ENCODE measurements at regions not wholly inside any gene's neighbourhood (a gene's known extent, or its start where the extent isn't known, plus 50 kb on each side); places are given as distances from the start of the nearest gene placed in this dataset.
"Not testable (repeated sequence)": the region's sequence is repeated elsewhere in the genome, so short reads cannot be mapped to it uniquely, and the experiment has no call there.

- no peak for DNase-seq (ENCODE audit: low read depth)
Observed at GRCh38 chr13:58617880-58618665, 986.5 kb downstream of the PCDH17 start.

- DNase-seq (ENCODE audit: low read depth), result no peak
Observed at GRCh38 chr13:58619396-58620113, 988.0 kb downstream of the PCDH17 start.

GRCh38 chr13:58620176-58620575 lies 988.6 kb downstream of the PCDH17 start:
- no peak for DNase-seq (ENCODE audit: low read depth)

GRCh38 chr13:58625703-58626389 lies 994.3 kb downstream of the PCDH17 start:
- no peak for DNase-seq (ENCODE audit: low read depth)

- DNase-seq (ENCODE audit: low read depth), result no peak
Observed at GRCh38 chr13:58630794-58631193, 999.2 kb downstream of the PCDH17 start.

- no peak for DNase-seq (ENCODE audit: low read depth)
Observed at GRCh38 chr13:58633226-58633625, 1001.7 kb downstream of the PCDH17 start.

- DNase-seq (ENCODE audit: low read depth), result no peak
Observed at GRCh38 chr13:58655086-58655485, 1023.5 kb downstream of the PCDH17 start.

GRCh38 chr13:58660826-58661225 lies 1029.3 kb downstream of the PCDH17 start:
- DNase-seq (ENCODE audit: low read depth), result no peak

GRCh38 chr13:58666331-58666730 lies 1034.8 kb downstream of the PCDH17 start:
- no peak for DNase-seq (ENCODE audit: low read depth)

- no peak for DNase-seq (ENCODE audit: low read depth)
Observed at GRCh38 chr13:58667096-58667495, 1035.6 kb downstream of the PCDH17 start.

GRCh38 chr13:58680115-58680514 lies 1048.6 kb downstream of the PCDH17 start:
- DNase-seq (ENCODE audit: low read depth), result no peak

GRCh38 chr13:58682616-58683015 lies 1051.1 kb downstream of the PCDH17 start:
- DNase-seq (ENCODE audit: low read depth), result no peak

- no peak for DNase-seq (ENCODE audit: low read depth)
Observed at GRCh38 chr13:58687148-58687547, 1055.6 kb downstream of the PCDH17 start.

- no peak for DNase-seq (ENCODE audit: low read depth)
Observed at GRCh38 chr13:58698531-58698930, 1067.0 kb downstream of the PCDH17 start.

- DNase-seq (ENCODE audit: low read depth), result no peak
Observed at GRCh38 chr13:58704953-58705352, 1073.4 kb downstream of the PCDH17 start.

- DNase-seq (ENCODE audit: low read depth), result no peak
Observed at GRCh38 chr13:58706421-58706820, 1074.9 kb downstream of the PCDH17 start.

- DNase-seq (ENCODE audit: low read depth), result peak; percentile 2
Observed at GRCh38 chr13:58712191-58712590, 1080.6 kb downstream of the PCDH17 start.

- not testable (repeated sequence) for DNase-seq (ENCODE audit: low read depth)
Observed at GRCh38 chr13:58714016-58714415, 1082.5 kb downstream of the PCDH17 start.

- no peak for DNase-seq (ENCODE audit: low read depth)
Observed at GRCh38 chr13:58721273-58721672, 1089.7 kb downstream of the PCDH17 start.

GRCh38 chr13:58728126-58728525 lies 1096.6 kb downstream of the PCDH17 start:
- no peak for DNase-seq (ENCODE audit: low read depth)

- DNase-seq (ENCODE audit: low read depth), result no peak
Observed at GRCh38 chr13:58729361-58729760, 1097.8 kb downstream of the PCDH17 start.

- no peak for DNase-seq (ENCODE audit: low read depth)
Observed at GRCh38 chr13:58744686-58745085, 1113.1 kb downstream of the PCDH17 start.

- no peak for DNase-seq (ENCODE audit: low read depth)
Observed at GRCh38 chr13:58767566-58767965, 1136.0 kb downstream of the PCDH17 start.

All from renal cortical epithelial cell (primary cell).